HL-60 (cell line): ENCODE measurements at regions not wholly inside any gene's neighbourhood (a gene's known extent, or its start where the extent isn't known, plus 50 kb on each side); places are given as distances from the start of the nearest gene placed in this dataset.

Source experiments
- POLR2AphosphoS5 ChIP-seq: IDR thresholded peaks from 2 replicates; pipeline ENCODE4 v1.6.1; 2012; ENCODE audit warnings: low read depth
- REST ChIP-seq: IDR thresholded peaks from 2 replicates; pipeline ENCODE4 v1.6.1; 2012; ENCODE audit warnings: low read depth; ENCODE audit not compliant: insufficient replicate concordance
- TF ChIP-seq, protein P1 (sequence below): IDR thresholded peaks from one replicate; pipeline ENCODE4 v1.5.1; 2011; ENCODE audit warnings: low read length, control low read depth, inconsistent platforms; ENCODE audit not compliant: insufficient read depth

DNA sequence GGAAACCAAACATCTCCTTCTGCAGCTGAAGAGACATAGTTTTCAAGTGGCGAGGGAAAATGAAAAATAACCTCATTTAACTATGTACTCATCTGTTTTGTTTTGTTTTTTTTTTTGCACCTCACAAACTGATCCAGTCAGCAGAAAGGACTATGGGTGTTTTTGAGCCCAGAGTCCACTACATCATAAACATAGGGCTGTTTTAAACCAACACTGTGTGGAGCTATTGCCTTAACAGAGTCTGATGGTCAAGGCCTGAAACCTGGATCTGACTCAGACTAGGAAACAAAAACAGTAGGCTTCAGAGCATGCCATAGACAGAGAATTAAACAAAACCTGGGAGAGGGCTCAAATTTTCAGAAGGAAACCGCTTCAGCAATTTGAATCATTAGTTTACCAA lies 99.3 kb upstream of the FSHB start:
- TF ChIP-seq, protein P1, sequence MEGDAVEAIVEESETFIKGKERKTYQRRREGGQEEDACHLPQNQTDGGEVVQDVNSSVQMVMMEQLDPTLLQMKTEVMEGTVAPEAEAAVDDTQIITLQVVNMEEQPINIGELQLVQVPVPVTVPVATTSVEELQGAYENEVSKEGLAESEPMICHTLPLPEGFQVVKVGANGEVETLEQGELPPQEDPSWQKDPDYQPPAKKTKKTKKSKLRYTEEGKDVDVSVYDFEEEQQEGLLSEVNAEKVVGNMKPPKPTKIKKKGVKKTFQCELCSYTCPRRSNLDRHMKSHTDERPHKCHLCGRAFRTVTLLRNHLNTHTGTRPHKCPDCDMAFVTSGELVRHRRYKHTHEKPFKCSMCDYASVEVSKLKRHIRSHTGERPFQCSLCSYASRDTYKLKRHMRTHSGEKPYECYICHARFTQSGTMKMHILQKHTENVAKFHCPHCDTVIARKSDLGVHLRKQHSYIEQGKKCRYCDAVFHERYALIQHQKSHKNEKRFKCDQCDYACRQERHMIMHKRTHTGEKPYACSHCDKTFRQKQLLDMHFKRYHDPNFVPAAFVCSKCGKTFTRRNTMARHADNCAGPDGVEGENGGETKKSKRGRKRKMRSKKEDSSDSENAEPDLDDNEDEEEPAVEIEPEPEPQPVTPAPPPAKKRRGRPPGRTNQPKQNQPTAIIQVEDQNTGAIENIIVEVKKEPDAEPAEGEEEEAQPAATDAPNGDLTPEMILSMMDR: no peak
- no peak for TF ChIP-seq REST
- TF ChIP-seq POLR2AphosphoS5: no peak
